ENCODE measurements at regions not wholly inside any gene's neighbourhood (a gene's known extent, or its start where the extent isn't known, plus 50 kb on each side); places are given as distances from the start of the nearest gene placed in this dataset.

DNA sequence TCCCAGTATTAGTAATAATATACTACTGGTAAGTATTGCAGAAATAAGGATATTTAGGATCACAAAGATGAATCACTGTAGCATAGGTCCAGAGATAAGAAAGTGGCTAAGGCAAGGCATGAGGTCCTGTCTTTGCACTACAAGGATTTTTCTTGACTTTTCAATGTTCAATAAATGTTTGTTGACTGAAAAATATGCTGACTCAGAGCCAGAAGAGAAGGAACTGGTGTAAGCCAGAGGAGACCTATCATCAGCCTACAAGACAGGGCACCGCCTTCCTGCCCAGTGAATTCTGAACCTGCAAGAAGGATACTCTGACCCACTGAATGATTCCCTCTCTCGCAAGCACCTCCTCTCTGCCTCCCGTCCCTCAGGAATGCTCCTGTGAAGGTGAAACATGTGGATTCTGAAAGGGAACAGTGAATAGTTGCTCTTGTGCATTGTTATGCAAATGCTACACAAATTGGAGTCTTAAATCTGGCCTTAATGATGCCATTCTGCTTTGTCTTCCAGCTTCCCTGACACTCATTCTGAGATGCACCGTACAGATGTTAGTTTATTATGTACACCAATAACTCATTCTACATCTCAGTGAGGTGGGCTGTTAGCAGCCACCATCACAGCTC, 540.0 kb downstream of the OMA1 start:
- no peak for DNase-seq (ENCODE audit: low read depth in 4 of 4, low spot score in 1 of 4)

DNA sequence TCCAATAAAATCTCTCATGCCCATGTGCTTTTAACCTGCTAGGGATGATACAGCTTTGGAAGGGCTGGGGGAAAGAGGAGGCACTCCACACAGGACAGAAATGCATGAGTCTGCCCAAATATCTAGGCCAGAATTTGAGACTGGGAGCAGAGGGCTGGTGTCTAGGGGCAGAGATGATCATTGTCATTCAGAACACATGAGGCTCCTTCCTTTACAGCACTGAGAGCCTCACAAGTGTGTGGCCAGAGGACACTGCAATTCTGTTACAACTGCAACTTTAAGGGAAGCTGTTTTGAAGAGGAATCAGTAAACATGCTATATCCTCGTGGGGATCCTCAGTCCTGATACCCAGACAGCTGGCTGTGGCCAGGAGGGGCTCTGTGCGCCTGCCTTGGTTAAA, 541.3 kb downstream of the OMA1 start:
- no peak for DNase-seq (ENCODE audit: low read depth in 4 of 4, low spot score in 1 of 4)

DNA sequence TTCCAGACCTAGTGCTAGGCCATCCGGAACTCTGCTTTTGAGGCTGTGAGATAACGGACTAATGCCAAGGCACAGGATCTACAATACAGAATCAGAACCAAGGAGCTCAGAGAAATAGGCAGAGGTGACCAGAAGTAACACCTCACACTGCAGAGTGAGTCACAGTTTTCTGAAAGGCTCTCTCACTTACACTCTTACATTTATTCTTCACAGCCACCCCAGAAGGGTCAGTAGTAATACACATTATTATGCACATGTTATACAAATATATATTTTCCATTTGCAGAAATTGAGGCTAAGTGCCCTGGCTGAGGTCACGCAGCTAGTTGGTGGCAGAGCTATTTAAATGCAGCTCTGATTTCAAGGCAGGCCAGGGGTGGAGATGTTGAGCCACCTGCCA, 542.5 kb downstream of the OMA1 start:
- no peak for DNase-seq (ENCODE audit: low read depth in 4 of 4, low spot score in 1 of 4)

- no peak for DNase-seq (ENCODE audit: low read depth in 4 of 4, low spot score in 1 of 4)
These were observed 543.5 kb downstream of the OMA1 start for GRCh38 chr1:58003059-58003458.

DNA sequence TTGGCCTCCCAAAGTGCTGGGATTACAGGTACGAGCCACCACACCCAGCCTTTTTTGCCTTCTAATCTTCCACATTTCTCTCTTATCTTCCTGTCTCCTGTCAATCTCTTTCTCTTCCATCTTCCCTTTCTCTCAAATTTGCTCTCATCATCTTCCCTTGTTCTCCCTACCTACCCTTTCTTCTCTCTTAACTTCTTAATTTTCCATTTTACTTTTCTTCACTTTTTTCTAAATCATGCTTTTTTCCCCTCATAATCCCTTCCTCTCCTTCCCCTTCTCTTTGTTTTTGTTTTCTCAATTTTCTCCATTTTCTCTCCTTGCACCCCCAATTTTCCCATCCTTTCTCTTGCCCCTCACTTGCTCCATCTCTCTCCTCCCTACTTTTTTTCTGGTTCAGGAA, 545.7 kb downstream of the OMA1 start:
- no peak for DNase-seq (ENCODE audit: low read depth in 4 of 4, low spot score in 1 of 4)

DNA sequence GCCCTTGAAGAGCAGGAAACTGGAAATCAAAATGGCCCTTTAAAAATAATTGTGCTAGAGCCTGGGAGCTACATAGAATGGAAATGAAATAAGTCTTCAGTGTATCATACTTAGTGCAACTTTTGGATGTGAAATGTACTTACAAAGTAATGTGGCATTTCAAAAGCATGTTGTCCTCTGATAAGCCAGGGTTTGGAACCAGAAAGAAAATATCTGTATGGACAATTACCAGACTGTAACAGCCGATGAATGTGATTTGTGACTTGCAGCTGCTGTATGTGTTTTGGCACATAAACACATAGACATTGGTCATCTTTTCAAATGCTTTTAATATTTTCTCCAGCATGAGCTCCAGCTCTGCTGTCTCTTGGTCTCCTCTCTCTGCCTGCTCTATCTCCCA, 546.4 kb downstream of the OMA1 start:
- no peak for DNase-seq (ENCODE audit: low read depth in 4 of 4, low spot score in 1 of 4)

DNA sequence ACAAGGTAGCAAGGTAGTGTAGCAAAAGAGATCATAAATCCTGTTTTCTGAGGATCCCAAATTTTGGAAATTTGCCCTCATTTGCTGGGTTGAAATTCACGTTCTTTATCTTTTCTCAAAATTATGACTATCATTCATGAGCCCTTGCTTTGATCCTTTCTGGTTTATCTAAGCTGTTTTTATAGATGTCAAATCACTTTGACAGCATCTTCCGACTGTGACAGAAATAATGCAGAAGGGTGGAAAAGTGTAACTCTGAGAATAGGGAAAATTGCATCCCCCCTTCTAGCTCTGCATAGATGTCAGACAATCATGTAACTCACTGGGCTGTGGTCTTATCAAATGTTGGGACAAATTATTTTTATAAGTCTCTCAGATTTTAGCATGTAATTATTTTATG, 550.1 kb downstream of the OMA1 start:
- DNase-seq (ENCODE audit: low read depth in 4 of 4, low spot score in 1 of 4), result no peak

GRCh38 chr1:57991289-57991688, 555.2 kb downstream of the OMA1 start:
- no peak for DNase-seq (ENCODE audit: low read depth in 4 of 4, low spot score in 1 of 4)

- no peak for DNase-seq (ENCODE audit: low read depth in 4 of 4, low spot score in 1 of 4)
These were observed 556.6 kb downstream of the OMA1 start for GRCh38 chr1:57989877-57990276.

DNA sequence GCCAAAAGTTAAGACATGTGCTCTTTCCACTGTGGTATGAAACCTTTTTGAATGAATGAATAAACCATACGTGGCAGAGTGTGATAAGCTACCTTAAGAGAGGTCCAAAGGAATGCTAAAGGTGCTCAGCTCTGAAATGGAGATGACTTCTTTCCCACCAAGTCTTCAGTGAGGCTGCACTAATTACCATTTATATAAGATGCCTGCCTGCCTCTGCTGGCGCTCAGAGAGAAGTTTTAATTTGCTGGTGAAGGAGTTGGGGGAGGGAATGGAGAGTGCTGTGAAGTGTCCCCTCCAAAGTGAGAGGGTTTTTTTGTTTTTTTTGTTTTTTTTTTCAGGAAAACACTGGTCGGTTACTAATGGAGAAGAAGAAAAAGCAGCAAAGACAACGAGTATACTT, 559.0 kb downstream of the OMA1 start:
- no peak for DNase-seq (ENCODE audit: low read depth in 4 of 4, low spot score in 1 of 4)

DNA sequence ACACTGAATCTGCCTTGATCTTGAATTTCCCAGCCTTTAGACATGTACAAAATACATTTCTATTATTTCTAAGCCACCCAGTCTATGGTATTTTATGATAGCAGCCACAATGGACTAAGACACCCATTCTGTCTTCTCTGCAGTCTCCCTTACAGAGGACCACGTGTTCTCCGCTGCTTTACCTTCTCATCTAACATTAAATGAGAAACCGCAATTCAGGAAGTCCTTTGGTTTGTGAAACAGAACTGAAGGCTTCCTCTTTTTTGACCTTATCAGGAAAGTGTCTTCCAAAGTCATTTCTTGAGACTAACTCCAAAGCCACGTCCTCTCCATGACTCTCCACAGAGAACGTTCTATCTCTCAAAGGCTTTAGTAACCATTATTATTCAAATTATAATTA, 560.1 kb downstream of the OMA1 start:
- DNase-seq (ENCODE audit: low read depth in 4 of 4, low spot score in 1 of 4), result no peak

DNA sequence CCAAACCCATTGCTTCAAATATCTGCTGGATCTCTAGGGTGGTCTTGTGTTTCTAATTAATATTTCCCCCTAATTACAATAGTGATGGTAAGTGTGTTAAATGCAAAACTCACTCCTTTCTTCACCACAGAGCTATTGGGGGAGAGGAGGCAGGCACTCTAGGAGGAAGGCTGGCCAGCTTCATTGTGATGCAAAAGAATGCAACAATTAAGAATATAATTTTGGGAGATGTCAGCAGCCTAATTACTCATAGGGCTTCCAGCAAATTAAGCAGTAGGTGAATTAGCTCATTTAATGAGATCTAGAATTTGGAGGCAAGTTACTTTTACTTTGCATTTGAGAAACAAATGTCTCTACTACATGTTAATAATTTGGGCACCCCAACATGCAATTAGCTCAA, 560.4 kb upstream of the DAB1 start:
- DNase-seq (ENCODE audit: low read depth in 4 of 4, low spot score in 1 of 4), result no peak

- no peak for DNase-seq (ENCODE audit: low read depth in 4 of 4, low spot score in 1 of 4)
These were observed 559.6 kb upstream of the DAB1 start for GRCh38 chr1:57983441-57983840.

GRCh38 chr1:57982852-57983251, 559.0 kb upstream of the DAB1 start:
- no peak for DNase-seq (ENCODE audit: low read depth in 4 of 4, low spot score in 1 of 4)

DNA sequence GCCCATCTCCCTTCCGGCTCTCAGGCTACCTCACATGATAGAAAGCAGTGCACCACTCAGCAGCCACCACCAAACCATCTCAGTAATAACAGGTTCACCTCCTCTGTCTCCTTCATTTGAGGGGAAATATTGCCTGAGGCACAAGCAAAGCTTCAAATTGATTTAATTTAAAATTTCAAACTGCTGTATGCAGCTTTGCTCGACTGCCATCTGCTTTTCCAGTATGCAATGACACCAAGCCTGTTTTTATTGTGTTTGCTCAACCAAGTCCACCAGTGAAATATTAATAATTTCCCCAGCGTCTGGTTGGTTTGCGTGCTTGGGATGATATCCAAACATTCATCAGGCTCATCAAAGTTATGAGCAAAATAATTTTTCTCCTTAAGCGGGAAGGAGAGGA, 552.4 kb upstream of the DAB1 start:
- no peak for DNase-seq (ENCODE audit: low read depth in 4 of 4, low spot score in 1 of 4)

GRCh38 chr1:57968321-57968720, 544.5 kb upstream of the DAB1 start:
- no peak for DNase-seq (ENCODE audit: low read depth in 4 of 4, low spot score in 1 of 4)

DNA sequence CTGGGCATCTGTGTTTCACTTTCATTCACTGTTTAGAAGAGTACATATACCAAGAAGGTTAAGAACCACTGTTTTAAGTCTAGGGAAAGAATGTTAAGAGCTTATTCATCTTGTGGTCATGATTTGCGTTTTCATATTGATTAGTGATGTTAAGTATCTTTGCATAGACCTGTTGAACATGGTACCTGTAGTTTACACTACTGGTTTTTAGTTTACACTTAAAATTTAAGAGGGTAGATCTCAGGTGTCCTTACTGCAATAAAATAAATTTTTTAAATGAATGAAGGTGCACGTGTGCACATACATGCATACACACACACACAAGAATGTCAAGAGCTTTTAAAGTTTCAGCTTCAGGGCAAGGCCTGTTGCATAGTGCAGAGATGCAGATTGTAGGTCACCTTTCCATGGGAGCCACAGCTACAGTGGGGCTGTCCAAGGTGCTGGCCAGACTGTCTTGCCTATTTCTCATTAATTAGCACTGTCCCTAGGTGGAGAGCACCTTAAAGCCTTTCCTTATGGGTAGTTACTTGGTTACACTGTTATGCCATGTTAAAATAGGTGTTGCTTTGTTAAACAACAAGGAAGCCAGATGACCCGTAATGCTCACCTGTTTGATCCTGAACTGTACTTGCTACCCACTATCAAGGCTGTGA, 543.0 kb upstream of the DAB1 start:
- no peak for DNase-seq (ENCODE audit: low read depth in 4 of 4, low spot score in 1 of 4)

GRCh38 chr1:57966340-57966739, 542.5 kb upstream of the DAB1 start:
- no peak for DNase-seq (ENCODE audit: low read depth in 4 of 4, low spot score in 1 of 4)

GRCh38 chr1:57963581-57963980, 539.7 kb upstream of the DAB1 start:
- no peak for DNase-seq (ENCODE audit: low read depth in 4 of 4, low spot score in 1 of 4)

DNA sequence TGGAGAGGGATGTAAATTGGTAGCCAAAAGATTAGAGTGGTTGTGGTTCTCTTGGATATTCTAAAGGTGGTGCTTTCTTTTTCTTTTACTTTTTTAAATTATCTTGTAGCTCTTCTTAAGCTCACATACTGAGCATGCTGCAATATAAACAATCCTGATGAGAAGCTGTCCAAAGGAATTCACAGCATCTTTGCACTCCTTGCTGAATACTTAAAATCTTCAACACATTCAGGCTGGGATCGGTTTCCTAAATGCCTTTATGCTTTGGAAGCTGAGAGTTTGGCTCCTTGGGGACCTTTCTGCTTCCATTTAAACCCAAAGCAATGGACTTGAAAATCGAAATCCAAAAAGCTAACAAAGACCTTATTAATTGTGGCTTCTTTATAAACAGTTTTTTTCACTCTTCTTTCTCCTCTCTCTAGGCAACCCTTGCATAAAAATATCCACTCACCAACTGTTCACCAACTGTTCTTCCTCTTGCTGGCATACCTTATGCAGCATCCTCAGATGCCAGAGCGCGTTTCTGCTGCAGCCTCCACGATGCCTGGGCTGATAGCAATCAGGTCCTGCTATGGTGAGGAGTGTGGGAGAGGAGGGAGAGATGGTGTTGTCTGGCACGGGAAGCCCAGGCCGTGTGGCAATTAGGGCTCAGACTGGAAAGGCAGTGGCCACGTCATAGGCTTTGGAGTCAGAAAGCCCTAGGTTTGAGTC, 535.8 kb upstream of the DAB1 start:
- DNase-seq (ENCODE audit: low read depth in 4 of 4, low spot score in 1 of 4), result no peak

DNA sequence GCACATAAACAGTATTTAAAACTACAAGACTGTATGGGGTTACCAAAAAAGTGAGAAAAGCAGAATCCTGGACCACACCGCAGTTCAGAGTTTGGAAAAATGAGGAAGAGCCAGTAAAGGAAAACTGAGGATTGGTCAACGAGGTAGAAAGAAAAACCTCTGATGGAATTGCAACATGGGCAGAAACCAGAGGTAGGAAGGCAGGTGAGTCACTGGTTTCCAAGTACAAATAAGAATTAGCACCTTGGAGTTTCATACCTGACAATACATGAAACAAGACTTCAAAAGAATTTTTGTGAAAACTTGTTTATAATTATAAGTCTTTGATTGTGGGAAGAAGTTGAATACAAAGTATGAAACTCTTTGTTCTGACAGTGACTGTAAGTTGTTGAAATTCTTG, 533.7 kb upstream of the DAB1 start:
- DNase-seq (ENCODE audit: low read depth in 4 of 4, low spot score in 1 of 4), result no peak

GRCh38 chr1:57951390-57951789, 527.5 kb upstream of the DAB1 start:
- no peak for DNase-seq (ENCODE audit: low read depth in 4 of 4, low spot score in 1 of 4)

GRCh38 chr1:57949168-57949567, 525.3 kb upstream of the DAB1 start:
- no peak for DNase-seq (ENCODE audit: low read depth in 4 of 4, low spot score in 1 of 4)

Data from stimulated activated CD4-positive, alpha-beta T cell treated with anti-CD3 and anti-CD28 coated beads, Interleukin-1b, Interleukin-23, amount 100 ng/mL, for 24 hours (primary cell).